Fibroblast of skin of left quadriceps (primary cell): ENCODE measurements at regions not wholly inside any gene's neighbourhood (a gene's known extent, or its start where the extent isn't known, plus 50 kb on each side); places are given as distances from the start of the nearest gene placed in this dataset.

Experiments
- DNase-seq, 2 experiments: peaks; one replicate each; pipeline ENCODE4 v3.0.0-alpha.2; 2013; ENCODE audit warnings: low read depth in 2 of 2

GRCh38 chr9:91156451-91157234 lies 205.1 kb downstream of the AUH start:
- DNase-seq = no peak

GRCh38 chr9:91157883-91158282 lies 203.8 kb downstream of the AUH start:
- no peak for DNase-seq

GRCh38 chr9:91158286-91158685 lies 203.4 kb downstream of the AUH start:
- DNase-seq = no peak

- no peak for DNase-seq
These were observed 202.8 kb downstream of the AUH start for GRCh38 chr9:91158946-91159345.

GRCh38 chr9:91159664-91160121 lies 202.0 kb downstream of the AUH start:
- no peak for DNase-seq

GRCh38 chr9:91160181-91160580 lies 201.5 kb downstream of the AUH start:
- DNase-seq = no peak

- DNase-seq = no peak
These were observed 200.9 kb downstream of the AUH start for GRCh38 chr9:91160599-91161464.

GRCh38 chr9:91161465-91162300 lies 200.0 kb downstream of the AUH start:
- DNase-seq = no peak

- no peak for DNase-seq
These were observed 199.4 kb downstream of the AUH start for GRCh38 chr9:91162311-91162710.

- DNase-seq = no peak
These were observed 198.8 kb downstream of the AUH start for GRCh38 chr9:91162784-91163443.

GRCh38 chr9:91163444-91163772 lies 198.3 kb downstream of the AUH start:
- DNase-seq = no peak

GRCh38 chr9:91163773-91164471 lies 197.8 kb downstream of the AUH start:
- DNase-seq = no peak
